HG02623 (cell line): ENCODE measurements at regions not wholly inside any gene's neighbourhood (a gene's known extent, or its start where the extent isn't known, plus 50 kb on each side); places are given as distances from the start of the nearest gene placed in this dataset.
"Not testable (repeated sequence)": the region's sequence is repeated elsewhere in the genome, so short reads cannot be mapped to it uniquely, and the experiment has no call there.

Source experiments
- ATAC-seq: cut with Tn5 transposase; IDR thresholded peaks from one replicate; pipeline ENCODE4 v1.9.1; 2021; ENCODE audit warnings: moderate library complexity; ENCODE audit not compliant: unreplicated experiment

GRCh38 chr4:14919785-14920184 is 82.5 kb upstream of the CPEB2 start:
- ATAC-seq, result no peak

- ATAC-seq, result no peak
Measured at GRCh38 chr4:14920237-14920636, 82.0 kb upstream of the CPEB2 start.

GRCh38 chr4:14920759-14921320 is 81.4 kb upstream of the CPEB2 start:
- ATAC-seq, result no peak

GRCh38 chr4:14921781-14922180 is 80.5 kb upstream of the CPEB2 start:
- ATAC-seq, result not testable (repeated sequence)

GRCh38 chr4:14924076-14924811 is 78.0 kb upstream of the CPEB2 start:
- no peak for ATAC-seq

- no peak for ATAC-seq
Measured at GRCh38 chr4:14924812-14925344, 77.4 kb upstream of the CPEB2 start.

- ATAC-seq, result no peak
Measured at GRCh38 chr4:14925471-14925870, 76.8 kb upstream of the CPEB2 start.

GRCh38 chr4:14926368-14926767 is 75.9 kb upstream of the CPEB2 start:
- no peak for ATAC-seq

- no peak for ATAC-seq
Measured at GRCh38 chr4:14928035-14928434, 74.2 kb upstream of the CPEB2 start.

- ATAC-seq, result no peak
Measured at GRCh38 chr4:14929669-14930068, 72.6 kb upstream of the CPEB2 start.

- ATAC-seq, result no peak
Measured at GRCh38 chr4:14934704-14935390, 67.4 kb upstream of the CPEB2 start.

GRCh38 chr4:14943749-14944148 is 58.5 kb upstream of the CPEB2 start:
- no peak for ATAC-seq

- peak; percentile 52 for ATAC-seq
Measured at GRCh38 chr4:14952352-14952751, 49.9 kb upstream of the CPEB2 start.
